Stimulated activated CD4-positive, alpha-beta T cell treated with anti-CD3 and anti-CD28 coated beads, Interleukin-1b, Interleukin-23, amount 100 ng/mL, for 1 hour (primary cell): ENCODE measurements at regions not wholly inside any gene's neighbourhood (a gene's known extent, or its start where the extent isn't known, plus 50 kb on each side); places are given as distances from the start of the nearest gene placed in this dataset.

Experiments
- DNase-seq, 2 donors: peaks; one replicate each; pipeline ENCODE4 v3.0.0-alpha.2; 2020; ENCODE audit warnings: low read depth in 2 of 2

DNA sequence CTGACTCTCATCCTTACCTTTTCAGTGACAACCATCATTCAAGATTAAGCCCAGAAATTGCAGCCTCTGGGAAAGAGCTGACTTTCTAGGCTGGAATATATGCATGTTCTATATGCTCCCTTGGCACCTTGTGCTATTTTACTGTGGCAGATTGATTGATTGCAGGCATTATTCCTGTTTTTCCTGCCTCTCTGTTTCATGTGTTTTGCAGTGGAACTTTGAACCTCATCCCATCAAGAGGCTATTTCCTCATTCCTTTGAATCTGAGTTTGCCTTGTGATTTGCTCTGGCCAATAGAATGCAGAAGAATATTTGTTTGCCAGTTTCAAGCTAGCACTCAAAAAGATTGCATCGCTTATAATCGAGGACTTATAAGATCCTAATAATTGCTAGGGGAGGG is 174.8 kb upstream of the DCN start:
- DNase-seq: no peak

GRCh38 chr12:91356405-91356804 is 173.8 kb upstream of the DCN start:
- no peak for DNase-seq

DNA sequence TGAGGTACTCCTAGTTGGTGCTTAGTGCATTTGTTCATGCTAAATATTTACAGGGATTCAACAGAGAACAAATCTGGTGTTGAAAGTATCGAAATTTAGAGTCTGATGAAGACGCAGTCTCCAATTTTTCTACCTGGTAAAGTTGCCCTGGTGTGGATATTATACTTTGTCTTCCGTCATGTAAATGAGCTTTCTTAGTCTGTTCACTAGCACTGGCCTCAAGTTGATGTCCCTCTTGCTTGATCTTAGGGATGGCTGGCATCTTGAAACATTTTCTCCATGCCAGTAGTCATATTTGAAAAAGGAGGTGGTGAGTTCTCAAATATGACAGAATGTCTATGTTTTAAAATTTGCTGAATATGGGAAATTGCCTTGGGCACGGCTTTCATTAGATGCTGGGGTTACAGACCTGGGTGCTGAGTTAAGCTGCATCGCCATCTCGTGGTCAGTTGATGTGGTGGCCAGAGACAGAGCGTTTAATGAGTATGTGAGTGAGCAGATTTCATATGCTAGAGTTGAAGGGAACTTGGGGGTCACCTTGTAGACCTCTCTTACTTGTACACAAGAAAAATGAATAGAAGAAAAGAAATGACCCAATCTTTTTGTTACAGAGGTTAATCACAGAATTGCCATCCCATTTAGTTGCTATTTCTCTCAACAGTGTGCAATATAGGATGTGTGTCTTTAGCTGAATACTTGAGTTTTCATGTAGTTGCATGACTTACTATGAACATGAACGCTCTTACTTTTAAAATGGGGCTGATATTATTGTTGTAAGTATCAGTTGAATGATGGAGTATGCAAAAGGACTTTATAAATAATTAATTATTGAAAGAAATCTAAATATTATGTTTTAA is 172.8 kb upstream of the DCN start:
- DNase-seq: no peak

- no peak for DNase-seq
Observed at GRCh38 chr12:91353266-91353665, 170.6 kb upstream of the DCN start.

- DNase-seq: no peak
Observed at GRCh38 chr12:91349476-91349875, 166.9 kb upstream of the DCN start.

DNA sequence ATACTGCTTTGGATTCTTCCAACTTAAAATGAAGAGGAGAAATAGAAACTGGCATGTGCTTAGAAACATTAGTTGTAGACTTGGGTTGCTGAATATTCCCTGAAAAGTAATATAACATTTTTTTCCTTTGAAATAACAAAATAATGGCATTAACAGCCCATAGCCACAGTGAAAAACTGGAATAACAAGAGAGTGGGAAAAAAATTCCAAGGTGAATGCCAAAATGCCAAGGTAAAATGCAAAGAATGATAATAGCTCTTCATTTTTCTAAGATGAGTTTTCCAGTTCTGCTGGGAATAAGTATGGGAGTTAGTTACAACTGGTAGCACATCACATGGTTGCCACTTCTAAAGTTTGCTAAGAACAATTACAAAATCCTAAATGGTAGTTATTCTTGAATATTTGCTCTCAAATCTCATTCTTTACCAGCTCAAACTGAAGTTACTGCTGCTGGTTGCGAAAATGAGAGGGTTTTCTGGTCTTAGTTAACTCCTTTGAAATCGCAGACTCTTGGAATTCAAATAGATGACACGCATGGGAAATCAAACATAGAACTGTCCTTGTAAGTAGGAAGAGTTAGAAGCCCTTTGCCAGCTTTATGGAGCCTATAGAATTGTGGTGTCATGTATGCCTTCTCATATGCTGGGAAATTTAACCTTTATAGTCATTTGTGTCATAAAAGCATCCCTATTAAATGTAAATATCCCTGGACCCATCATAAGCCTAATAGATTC is 165.0 kb upstream of the DCN start:
- DNase-seq: no peak

DNA sequence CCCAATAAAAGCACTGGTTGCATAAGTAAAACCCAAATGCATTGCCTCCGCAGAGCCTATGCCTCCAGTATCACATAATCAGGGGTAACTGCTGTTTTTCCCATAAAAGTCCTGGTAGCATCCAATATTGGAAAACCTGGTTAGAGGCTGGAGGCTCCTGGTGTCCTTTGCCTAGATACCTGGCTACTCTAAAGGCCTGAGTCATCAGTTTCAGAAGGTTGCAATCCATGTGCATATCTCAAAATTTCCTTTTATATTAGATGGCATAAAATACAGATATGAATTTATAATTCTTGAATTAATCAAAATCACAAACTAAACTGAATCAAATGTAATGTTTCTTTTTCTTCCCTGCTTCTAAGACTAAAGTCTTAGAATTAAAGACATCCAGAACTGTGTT is 164.2 kb upstream of the DCN start:
- no peak for DNase-seq

- DNase-seq: no peak
Observed at GRCh38 chr12:91344408-91344807, 161.8 kb upstream of the DCN start.

DNA sequence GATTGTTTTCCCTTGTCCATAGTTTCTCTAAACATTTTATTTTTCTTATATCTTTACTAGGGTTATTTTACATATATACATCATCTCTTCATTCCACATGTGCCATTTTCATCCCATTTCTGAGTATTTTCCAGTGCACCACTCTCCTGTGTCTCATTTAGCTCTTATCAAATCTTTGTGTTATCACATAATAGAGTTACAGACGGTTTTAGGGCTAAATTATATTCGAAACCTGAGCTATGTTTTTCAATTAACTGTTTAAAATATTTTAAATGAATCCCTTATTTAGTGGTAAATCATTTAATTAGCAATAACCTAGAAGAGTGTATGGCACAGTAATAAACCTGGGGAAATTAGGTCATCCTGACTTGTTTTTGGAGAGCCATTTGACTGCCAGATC is 160.4 kb upstream of the DCN start:
- DNase-seq: no peak

- DNase-seq: no peak
Observed at GRCh38 chr12:91339106-91339505, 156.5 kb upstream of the DCN start.

DNA sequence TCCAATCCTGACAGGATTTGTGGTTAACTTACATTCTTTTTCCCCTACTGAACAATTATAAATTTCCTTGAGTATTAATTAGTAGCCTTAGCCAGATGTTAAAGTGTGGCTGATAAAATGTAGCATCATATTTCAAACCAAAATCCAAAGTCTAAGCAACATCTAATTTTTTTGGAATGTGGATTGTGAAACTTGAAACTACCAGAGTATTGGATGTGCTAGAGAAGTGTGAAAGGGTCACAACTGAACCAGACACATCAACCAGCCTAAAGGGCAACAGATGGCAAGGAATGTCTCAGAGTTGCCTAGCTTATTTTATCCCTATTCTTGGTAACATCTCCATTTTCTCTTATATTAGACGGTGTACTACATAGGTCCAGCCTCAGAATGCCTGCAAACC is 153.1 kb upstream of the DCN start:
- no peak for DNase-seq

DNA sequence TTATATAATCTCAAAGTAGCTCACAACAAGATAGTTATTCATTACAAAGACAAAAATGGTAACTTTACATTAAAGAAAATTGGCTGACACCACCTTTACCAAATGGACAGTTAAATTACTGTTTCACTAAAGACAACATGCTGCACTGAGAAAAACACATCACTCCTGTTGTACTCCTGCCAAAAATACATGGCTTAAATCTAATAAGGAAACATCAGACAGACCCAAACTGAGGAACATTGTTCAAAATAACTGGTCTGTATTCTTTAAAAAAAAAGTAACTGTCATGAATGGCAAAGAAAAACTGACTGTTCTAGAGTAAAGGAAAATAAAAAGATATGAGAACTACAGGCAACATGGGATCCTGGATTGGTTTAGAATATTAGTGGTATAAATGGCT is 151.3 kb upstream of the DCN start:
- DNase-seq: no peak

GRCh38 chr12:91332302-91332701 is 149.7 kb upstream of the DCN start:
- DNase-seq: no peak

DNA sequence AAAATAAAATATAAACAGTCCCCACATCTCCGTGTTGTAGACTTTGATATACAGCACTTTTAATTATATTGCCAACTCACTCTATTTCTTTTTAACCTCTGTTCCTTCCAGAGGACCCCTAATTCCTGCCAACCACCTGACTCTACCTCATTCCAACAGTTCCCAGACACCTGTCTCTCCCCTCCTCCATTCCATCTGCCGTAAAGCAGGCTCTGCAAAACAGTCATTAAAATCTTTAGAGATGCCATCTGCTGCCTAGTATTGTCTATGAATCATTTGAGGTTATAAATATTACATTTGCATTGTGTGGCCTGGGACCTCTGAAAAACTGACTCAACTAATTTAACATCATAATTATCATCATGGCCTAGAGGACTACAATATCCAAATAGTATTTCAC is 148.8 kb upstream of the DCN start:
- DNase-seq: no peak

- no peak for DNase-seq
Observed at GRCh38 chr12:91328451-91328850, 145.8 kb upstream of the DCN start.

- no peak for DNase-seq
Observed at GRCh38 chr12:91327889-91328288, 145.3 kb upstream of the DCN start.

DNA sequence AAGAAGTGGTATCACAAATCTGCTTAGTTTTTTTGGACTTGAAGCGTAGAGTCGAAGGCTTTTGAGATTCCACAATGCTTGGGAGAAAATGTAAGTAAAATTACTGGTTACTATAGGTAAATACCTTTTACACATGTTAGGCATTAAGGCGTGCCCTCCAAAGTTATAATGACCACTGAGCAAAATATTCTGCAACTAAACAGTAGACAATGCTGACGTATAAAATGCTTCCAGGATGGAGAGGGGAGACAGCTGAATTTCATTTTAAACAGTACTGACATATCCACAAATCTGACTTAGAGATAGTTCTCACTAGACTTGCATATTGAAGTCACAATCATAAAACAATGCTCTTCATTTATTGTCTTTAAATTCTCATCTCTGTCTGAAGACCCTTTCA is 144.5 kb upstream of the DCN start:
- no peak for DNase-seq

DNA sequence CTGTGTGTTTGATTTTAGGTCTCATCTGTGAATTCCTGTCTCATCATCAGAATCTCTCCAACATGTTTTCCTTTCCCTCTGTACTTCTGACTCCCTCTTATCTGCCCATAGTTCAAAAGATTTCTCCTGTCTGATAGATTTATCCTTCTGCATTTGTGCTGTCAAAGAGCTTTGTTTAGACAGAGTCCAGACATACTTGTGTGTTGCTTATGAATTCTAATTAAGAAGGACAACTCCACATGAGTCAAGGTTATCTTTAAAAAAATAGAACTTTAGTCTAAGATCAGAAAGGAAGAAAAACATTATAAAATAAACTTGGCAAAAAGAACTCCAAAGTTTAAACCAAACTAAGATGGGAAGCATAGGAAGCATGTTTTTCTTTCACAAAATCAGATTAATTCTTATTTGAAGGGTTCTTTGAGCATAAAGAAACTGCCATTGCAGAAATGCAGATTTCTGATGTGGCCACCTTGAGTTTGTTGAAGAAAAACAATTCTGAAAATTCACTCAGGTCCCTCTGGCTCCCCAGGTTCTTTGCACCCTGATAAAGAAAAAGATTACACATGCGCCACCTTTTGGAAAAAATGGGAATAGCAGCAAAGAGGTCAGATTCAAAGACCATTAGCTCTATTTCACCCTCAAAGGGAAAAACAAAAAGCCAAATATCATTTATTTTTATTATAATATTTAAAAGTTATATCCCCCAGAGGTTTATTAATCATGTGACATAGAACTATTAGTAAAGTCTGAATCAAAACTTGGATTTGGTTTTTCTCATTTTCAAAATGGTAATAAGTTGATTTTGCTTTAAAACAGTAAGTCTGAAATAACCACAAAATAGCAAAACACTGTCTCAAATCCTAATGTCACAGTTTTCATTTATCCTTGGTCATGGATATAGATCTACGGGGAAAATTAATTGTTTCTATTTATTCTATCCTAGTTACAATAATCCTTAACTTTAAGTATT is 143.7 kb upstream of the DCN start:
- peak in 1 of 2 donors; percentile 9 for DNase-seq

- DNase-seq: no peak
Observed at GRCh38 chr12:91320999-91321398, 138.4 kb upstream of the DCN start.

- no peak for DNase-seq
Observed at GRCh38 chr12:91319071-91319760, 136.6 kb upstream of the DCN start.

DNA sequence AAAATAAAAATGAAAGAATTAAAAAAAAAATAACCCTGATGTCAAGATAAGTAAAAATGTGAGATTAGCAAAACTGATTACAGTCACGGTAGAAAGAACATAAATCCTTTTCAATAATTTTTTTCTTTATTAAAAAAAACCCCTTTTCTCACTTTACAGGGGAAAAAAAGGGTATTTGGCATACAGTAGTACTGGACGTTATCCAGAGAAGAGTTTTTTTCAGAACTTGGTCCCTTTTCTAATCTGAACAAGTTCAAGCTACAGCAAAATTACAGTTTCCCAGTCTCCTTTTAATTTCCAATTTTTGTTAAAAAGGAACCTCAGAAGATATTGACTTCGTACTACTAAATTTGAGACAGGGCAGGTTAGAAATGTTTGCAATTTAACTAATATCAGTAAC is 134.7 kb upstream of the DCN start:
- no peak for DNase-seq

GRCh38 chr12:91316907-91317269 is 134.3 kb upstream of the DCN start:
- DNase-seq: no peak
